ENCODE measurements at regions not wholly inside any gene's neighbourhood (a gene's known extent, or its start where the extent isn't known, plus 50 kb on each side); places are given as distances from the start of the nearest gene placed in this dataset.

DNA sequence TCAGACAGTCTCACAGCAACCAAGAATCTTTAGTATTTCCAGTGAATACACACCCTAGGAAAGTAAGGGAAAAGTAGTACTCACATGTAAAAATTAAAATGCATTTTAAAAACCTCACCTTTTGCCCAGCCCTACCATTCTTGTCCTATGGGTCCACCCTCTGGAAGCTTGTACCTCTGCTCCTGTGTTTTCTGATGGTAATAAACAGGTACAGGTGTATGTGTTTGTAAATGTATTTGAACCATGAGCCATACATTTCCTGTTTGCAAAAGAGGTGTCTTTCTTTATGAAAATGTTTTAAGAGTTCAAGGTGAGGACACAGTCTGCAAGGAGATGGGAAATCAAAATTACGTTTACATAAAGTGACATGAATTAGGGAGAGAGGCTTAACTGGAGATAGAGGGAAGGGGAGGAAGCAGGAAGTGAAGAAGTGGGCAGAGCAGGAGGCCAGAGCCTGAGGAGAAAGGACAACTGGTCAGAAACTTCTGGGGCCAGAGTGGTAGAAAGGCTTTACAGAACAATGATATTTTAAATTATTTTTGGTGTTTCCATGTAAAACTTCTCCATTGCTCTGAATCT lies 52.0 kb upstream of the IVNS1ABP start:
- TF ChIP-seq ZNF232 (CRISPR knock-in tag; IDR thresholded peaks at IDR 0.05; ENCODE audit: borderline replicate concordance) (no peak), PLRG1 (conservative IDR thresholded peaks at IDR 0.05) (no peak), SP2 (CRISPR knock-in tag; IDR thresholded peaks at IDR 0.05) (no peak), KDM4B (CRISPR knock-in tag; IDR thresholded peaks at IDR 0.05) (no peak), TAF1 (CRISPR knock-in tag; IDR thresholded peaks at IDR 0.05) (no peak), NCOA1 (CRISPR knock-in tag; IDR thresholded peaks at IDR 0.05) (no peak), ZNF839 (CRISPR knock-in tag; IDR thresholded peaks at IDR 0.05; ENCODE audit: borderline replicate concordance) (no peak), ZBTB7A (CRISPR knock-in tag; IDR thresholded peaks at IDR 0.05) (no peak), CHD2 (IDR thresholded peaks at IDR 0.05; ENCODE audit: low read depth, low read length) (no peak), EP300 (IDR thresholded peaks at IDR 0.05; ENCODE audit: low read depth in 2 of 2, low read length in 2 of 2) (no peak), EP300 (CRISPR knock-in tag; IDR thresholded peaks at IDR 0.05; ENCODE audit: borderline replicate concordance) (no peak)
- TF ChIP-seq, protein P1, sequence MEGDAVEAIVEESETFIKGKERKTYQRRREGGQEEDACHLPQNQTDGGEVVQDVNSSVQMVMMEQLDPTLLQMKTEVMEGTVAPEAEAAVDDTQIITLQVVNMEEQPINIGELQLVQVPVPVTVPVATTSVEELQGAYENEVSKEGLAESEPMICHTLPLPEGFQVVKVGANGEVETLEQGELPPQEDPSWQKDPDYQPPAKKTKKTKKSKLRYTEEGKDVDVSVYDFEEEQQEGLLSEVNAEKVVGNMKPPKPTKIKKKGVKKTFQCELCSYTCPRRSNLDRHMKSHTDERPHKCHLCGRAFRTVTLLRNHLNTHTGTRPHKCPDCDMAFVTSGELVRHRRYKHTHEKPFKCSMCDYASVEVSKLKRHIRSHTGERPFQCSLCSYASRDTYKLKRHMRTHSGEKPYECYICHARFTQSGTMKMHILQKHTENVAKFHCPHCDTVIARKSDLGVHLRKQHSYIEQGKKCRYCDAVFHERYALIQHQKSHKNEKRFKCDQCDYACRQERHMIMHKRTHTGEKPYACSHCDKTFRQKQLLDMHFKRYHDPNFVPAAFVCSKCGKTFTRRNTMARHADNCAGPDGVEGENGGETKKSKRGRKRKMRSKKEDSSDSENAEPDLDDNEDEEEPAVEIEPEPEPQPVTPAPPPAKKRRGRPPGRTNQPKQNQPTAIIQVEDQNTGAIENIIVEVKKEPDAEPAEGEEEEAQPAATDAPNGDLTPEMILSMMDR (CRISPR knock-in tag; IDR thresholded peaks at IDR 0.05): no peak
